ENCODE measurements at regions not wholly inside any gene's neighbourhood (a gene's known extent, or its start where the extent isn't known, plus 50 kb on each side); places are given as distances from the start of the nearest gene placed in this dataset.

GRCh38 chr2:238728330-238729260, 119.3 kb upstream of the TWIST2 start:
- no peak overlapping the region for H3K27ac ChIP-seq
- H3K36me3 ChIP-seq, result no peaks in the 10 kb centered on the region
- WGBS, 5 donors, result 58 to 68% (median 66%) methylated on average over 13 of the region's 13 CpGs
- peaks cover 0 to 18% (median 0%) of the 10 kb centered on the region in 7 donors for H3K27me3 ChIP-seq (replicated peaks in 1 of 7)
- H3K9me3 ChIP-seq, result no peaks in the 10 kb centered on the region
- intact Hi-C loops (cut with DNase I; ENCODE audit: low total_unique reads), result no loop called here
- TF ChIP-seq POLR2A (IDR thresholded peaks at IDR 0.05) (no peak), CTCF (IDR thresholded peaks at IDR 0.05 in 8 of 11, conservative IDR thresholded peaks at IDR 0.05 in 3 of 11) (no peak), POLR2AphosphoS5 (IDR thresholded peaks at IDR 0.05) (no peak)
- H3K4me3 ChIP-seq, result no peak overlapping the region
- DNase-seq, result no peak
- H3K4me1 ChIP-seq, result no peaks in the 10 kb centered on the region

- H3K27ac ChIP-seq, result no peak overlapping the region
- H3K27me3 ChIP-seq (replicated peaks in 1 of 7), result peaks cover 0 to 18% (median 0%) of the 10 kb centered on the region in 7 donors
- TF ChIP-seq CTCF (IDR thresholded peaks at IDR 0.05 in 8 of 11, conservative IDR thresholded peaks at IDR 0.05 in 3 of 11), result no peak
- TF ChIP-seq POLR2A (IDR thresholded peaks at IDR 0.05), result no peak
- no peak for TF ChIP-seq POLR2AphosphoS5 (IDR thresholded peaks at IDR 0.05)
- H3K9me3 ChIP-seq, result no peaks in the 10 kb centered on the region
- DNase-seq, result no peak
- no peaks in the 10 kb centered on the region for H3K36me3 ChIP-seq
- intact Hi-C loops (cut with DNase I; ENCODE audit: low total_unique reads), result no loop called here
- H3K4me1 ChIP-seq, result no peaks in the 10 kb centered on the region
- no peak overlapping the region for H3K4me3 ChIP-seq
- WGBS, 5 donors, result 75 to 91% (median 83%) methylated on average over 9 to 11 of the region's 11 CpGs
These were observed 118.5 kb upstream of the TWIST2 start for GRCh38 chr2:238729261-238729935.

DNA sequence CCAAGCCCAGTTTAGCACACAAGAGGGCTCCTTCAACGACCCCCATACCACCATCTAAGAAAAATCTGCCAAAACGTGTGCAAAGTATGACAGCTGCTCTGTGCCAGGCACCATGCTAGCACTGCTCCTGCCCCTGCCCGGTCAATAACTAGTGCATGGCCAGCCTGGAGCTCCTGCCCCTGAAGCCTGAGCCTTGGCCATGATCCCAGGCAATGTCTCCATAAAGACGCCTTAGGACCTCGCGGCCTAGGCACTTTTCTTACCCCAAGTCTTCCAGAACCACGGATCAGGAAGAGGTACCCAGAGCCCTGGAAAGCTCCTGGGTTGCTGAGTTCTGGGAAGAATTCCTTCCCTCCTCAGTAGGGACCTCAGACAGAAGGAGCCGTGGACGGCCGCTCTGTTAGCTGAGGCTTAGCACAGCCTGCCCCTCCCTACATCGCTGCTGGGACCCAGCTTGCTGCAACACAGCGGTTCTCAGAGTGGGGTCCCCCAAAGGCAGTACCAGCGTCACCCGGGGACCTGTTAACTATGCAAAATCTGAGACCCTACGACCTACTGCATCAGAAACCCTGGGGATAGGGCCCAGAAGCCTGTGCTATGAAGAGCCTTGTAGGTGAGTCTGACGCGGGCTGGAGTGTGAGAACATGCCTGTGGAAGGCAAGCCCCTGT, 117.8 kb upstream of the TWIST2 start:
- 79 to 89% (median 83%) methylated on average over 17 of the region's 17 CpGs for WGBS, 5 donors
- intact Hi-C loops (cut with DNase I; ENCODE audit: low total_unique reads), result no loop called here
- Histone ChIP-seq H3K4me1 (no peaks in the 10 kb centered on the region), H3K27me3 (replicated peaks in 1 of 7) (peaks cover 0 to 12% (median 0%) of the 10 kb centered on the region in 7 donors), H3K9me3 (no peaks in the 10 kb centered on the region), H3K4me3 (no peak overlapping the region), H3K36me3 (no peaks in the 10 kb centered on the region), H3K27ac (no peak overlapping the region)
- DNase-seq, result no peak
- no peak for TF ChIP-seq POLR2AphosphoS5 (IDR thresholded peaks at IDR 0.05)
- TF ChIP-seq CTCF (IDR thresholded peaks at IDR 0.05 in 8 of 11, conservative IDR thresholded peaks at IDR 0.05 in 3 of 11), result no peak
- TF ChIP-seq POLR2A (IDR thresholded peaks at IDR 0.05), result no peak

Measured in spleen (tissue), 11 donors.